GM18511 (cell line): ENCODE measurements at regions not wholly inside any gene's neighbourhood (a gene's known extent, or its start where the extent isn't known, plus 50 kb on each side); places are given as distances from the start of the nearest gene placed in this dataset.

Experiments
- ATAC-seq: cut with Tn5 transposase; IDR thresholded peaks from one replicate; pipeline ENCODE4 v1.9.1; 2021; ENCODE audit warnings: mild to moderate bottlenecking, moderate library complexity; ENCODE audit not compliant: unreplicated experiment

DNA sequence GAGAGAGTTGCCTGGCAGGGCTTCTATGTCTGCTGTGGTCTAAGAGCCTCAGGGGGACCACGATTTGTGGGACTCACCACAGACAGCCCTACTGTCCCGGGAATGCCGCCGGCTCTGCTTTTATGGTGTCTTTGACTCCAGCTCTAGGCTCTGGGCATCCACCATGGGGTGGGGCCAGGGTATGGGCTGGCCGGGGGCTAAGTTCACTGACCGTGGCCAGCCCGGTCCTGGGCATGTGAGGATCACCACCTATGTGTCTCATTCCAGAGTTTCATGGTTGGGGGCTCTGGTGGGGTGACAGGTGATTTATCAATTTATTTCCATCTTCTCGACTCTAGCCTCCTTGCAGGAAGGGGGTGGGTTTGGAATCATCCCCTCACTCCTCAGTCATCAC, 139.4 kb downstream of the GADD45G start:
- no peak for ATAC-seq

DNA sequence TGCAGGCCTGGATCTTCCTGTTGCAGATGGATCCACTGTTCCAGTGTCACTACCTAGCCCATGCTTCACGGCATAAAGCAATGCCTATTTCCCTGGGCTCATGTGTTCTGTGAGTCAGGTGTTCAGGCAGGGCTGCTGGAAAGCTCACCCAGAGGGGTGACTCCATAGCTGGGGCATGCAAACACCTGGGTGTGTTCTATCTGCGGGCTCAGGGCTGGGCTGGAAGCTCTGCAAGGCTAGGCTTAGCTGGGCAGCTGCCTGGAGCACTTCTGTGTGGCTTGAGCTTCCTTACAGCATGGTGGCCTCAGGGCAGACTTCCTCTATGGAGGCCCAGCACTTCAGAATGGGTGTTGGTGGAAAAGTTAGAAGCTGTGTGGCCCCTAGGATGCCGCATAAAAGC, 139.9 kb downstream of the GADD45G start:
- ATAC-seq, result no peak

DNA sequence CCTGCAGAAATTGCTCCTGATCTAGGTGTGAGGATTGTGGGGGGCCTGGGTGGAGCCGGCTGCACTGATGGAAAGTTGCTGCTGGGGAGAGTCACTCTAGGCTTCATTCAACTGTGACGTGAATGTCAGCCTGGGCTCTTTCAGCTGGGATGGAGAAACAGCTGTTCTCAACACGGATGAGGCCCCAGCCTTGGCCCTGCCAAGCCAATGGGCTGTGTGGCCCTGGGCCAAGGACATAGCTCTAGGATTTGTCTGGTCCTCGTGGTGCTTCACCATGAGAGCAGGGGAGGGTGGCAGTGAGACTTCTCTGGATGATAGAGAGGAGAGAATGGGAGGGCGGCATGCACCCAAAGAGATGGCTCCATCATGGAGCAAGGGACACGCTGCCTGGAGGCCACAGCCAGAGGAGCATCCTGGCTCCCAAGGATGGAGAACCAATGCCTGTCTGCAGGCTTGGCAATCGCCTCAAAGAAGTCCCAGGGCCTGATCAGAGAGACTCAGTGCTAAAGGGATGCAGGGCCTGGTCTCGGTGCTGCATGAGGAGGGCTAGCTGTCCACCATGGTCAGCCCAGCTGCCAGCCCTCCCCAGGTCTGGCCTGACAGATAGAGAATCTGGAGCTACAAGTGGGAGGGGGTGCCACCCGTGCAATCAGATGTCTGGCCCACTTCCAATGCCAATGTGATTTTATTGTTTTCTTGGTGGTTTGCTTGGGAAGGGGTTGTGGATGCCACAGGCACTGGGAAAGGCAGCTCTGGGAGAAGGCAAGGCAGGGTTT, 141.0 kb downstream of the GADD45G start:
- ATAC-seq, result no peak

GRCh38 chr9:89746385-89747116, 141.7 kb downstream of the GADD45G start:
- ATAC-seq, result no peak

- no peak for ATAC-seq
Observed at GRCh38 chr9:89747596-89747995, 142.8 kb downstream of the GADD45G start.

DNA sequence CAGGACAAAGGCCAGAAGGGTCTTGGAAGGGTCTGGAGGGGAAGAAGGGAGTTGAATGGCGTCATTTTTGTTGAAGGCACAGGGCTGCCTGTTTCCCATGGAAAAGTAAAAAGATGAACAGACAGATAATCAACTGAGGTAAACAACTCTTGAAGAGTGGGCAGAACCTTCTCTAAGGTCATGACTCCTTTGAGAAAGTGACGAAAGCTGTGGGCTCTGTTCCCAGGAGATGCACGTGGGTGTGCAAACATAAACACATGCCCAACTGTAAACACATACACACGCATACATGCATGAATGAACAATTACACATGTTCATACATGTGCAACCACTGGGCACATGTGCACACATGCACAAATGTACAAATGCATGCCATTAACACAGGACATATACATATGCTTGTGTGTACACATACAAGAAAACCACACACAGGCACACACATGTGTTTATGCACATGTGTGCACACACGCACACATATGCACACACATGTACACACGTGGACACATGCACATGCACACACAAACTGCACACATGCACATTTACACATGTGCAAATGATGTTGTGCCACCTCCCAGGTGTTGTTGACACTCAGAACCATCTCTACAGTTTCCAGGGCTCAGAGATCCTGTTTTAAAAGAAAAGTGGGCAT, 143.3 kb downstream of the GADD45G start:
- ATAC-seq, result no peak

GRCh38 chr9:89748831-89749499, 144.2 kb downstream of the GADD45G start:
- no peak for ATAC-seq

- ATAC-seq, result no peak
Observed at GRCh38 chr9:89749500-89750116, 144.8 kb downstream of the GADD45G start.

DNA sequence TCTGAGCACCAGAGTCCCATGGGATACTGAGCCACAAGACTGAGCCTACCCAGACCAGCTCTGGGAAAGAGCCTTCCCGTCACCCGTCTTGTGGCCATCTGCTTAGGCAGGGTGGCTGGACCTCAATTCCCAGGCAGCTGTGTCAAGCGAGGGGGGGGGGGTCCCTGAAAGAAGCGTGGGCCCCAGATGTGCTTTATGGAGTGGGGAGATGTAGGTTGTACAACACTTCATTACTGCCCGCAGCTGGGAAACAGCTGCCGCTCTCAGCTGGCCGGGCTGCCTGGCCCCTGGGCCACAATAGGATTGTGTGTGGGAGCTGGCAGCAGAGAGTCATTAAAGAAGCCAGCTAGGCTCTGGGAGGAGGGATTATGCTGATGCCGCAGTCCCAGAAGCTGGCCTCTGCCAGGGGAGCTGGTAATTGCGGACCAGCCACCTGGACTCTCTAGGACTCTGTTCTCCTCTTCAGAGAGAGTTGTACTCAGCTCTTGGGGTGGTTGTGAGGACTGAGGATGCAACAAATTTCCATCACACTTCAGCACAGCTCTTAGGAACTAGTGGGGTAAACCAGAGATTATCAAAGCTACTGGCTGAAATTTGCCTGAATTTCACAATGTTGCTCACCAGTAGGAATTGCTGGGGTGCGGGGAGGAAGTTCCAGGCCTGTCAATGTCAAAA, 145.4 kb downstream of the GADD45G start:
- ATAC-seq, result no peak

DNA sequence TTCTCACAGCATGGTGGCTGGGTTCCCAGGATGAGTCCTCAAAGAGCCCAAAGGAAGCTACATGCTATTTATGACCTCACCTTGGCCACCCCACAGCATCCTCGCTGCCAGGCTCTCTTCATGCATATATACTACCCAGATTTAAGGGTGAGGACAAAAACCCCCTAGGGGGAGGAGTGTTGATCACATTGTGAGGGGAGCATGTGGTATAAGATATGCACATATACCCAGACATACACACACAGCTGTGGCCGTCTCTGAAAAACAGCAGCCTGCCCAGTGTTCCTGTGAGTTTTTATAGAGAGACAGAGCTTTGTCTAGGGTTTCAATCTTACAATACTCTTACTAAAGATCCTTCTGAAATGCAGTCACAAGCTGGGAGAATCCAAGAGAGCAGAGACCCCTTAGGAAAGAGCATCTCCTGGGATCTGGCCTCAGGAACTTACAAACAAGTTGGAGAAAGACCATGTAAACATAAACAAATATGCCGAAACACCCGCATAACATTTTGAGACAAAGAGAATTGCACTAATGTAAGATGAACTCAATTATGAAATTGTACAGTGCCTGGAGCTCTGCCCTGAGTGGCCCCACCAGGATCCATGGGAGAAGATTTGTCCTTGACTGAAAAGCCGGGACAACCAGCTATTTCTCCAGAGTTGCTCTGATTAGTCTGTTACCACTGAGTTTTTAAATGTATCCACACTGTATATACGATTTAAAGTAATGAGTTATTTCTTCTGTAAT, 146.4 kb downstream of the GADD45G start:
- ATAC-seq, result no peak

- no peak for ATAC-seq
Observed at GRCh38 chr9:89752154-89752553, 147.3 kb downstream of the GADD45G start.

DNA sequence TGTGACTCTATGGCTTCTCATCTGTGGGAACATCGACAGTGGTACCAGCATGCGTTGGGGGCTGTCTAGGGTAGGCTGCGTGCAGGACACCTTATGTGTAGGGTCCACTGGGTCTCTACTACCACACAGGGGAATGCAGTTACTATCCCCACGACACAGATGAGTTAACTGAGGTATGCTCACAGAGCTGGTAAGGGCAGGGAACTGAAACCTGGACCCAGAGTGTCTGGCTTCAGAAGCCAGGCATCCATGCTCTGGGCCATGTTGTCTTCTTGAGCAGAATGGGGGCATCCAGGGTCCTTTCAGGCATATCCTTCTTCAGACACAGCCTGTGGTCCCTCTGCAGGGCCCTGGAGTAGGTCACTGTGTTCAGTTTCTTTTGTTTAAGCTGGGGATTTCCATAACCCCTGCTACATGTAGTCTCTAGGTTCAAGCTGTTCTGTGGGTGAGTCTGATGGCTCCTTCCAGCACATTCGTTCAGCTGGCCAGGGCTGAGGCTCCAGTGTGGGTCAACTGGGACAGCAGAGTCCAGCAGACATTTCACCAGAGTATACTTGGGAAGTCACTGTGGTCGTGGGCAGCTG, 148.8 kb downstream of the GADD45G start:
- no peak for ATAC-seq

GRCh38 chr9:89754193-89754592, 149.4 kb downstream of the GADD45G start:
- no peak for ATAC-seq

GRCh38 chr9:89755821-89756220, 151.0 kb downstream of the GADD45G start:
- no peak for ATAC-seq

- ATAC-seq, result no peak
Observed at GRCh38 chr9:89756891-89757537, 152.2 kb downstream of the GADD45G start.

GRCh38 chr9:89757776-89758528, 153.1 kb downstream of the GADD45G start:
- no peak for ATAC-seq

DNA sequence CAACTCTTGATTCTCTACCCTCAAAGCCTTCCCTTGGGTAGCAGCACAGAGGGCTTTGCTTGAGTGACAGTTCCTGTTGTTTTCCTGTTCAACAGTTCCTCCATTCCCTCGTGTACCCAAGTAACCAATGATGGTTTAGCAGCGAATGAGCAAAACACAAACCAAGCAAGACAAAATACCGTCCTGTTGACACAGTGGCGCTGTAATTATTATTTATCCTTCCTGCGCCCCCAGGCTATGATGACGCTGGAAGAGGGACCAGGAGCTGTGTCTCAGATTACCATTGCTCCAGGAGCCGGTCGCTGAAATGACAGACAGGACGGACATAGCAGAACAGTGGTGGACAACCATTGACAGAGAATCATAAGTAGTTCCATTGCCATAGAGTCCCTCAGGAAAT, 154.8 kb downstream of the GADD45G start:
- no peak for ATAC-seq

- ATAC-seq, result no peak
Observed at GRCh38 chr9:89760123-89760522, 155.3 kb downstream of the GADD45G start.
